Sigmoid colon (tissue), 4 donors: ENCODE measurements at regions not wholly inside any gene's neighbourhood (a gene's known extent, or its start where the extent isn't known, plus 50 kb on each side); places are given as distances from the start of the nearest gene placed in this dataset.

Experiments
- CTCF ChIP-seq, 4 experiments: fragments of 450-650 bp in 3 of 4; fragments of 200-600 bp in 1 of 4; IDR thresholded peaks; one replicate each; pipeline ENCODE4 v1.5.1; 2016 to 2019; ENCODE audit warnings: antibody characterized with exemption in 4 of 4, mild to moderate bottlenecking in 3 of 4, moderate library complexity in 2 of 4
- EP300 ChIP-seq, 4 donors: sonication (generic); formaldehyde crosslinking; IDR thresholded peaks; one replicate each; pipeline ENCODE4 v1.6.1; 2017; ENCODE audit warnings: antibody characterized with exemption in 4 of 4

GRCh38 chr5:159438092-159438491 lies 107.8 kb upstream of the IL12B start:
- TF ChIP-seq EP300 (IDR thresholded peaks at IDR 0.05) (no peak), CTCF (IDR thresholded peaks at IDR 0.05) (no peak)
